Choroid plexus epithelial cell (primary cell): ENCODE measurements at regions not wholly inside any gene's neighbourhood (a gene's known extent, or its start where the extent isn't known, plus 50 kb on each side); places are given as distances from the start of the nearest gene placed in this dataset.

Experiments
- DNase-seq: peaks from one replicate; pipeline ENCODE4 v3.0.0-alpha.2; 2010; ENCODE audit warnings: low read depth
- H3K4me3 ChIP-seq: 2 replicates; pipeline ENCODE4 v1.5.1; 2011; ENCODE audit warnings: low read depth, mild to moderate bottlenecking, control low read depth, low read length, moderate library complexity
- CTCF ChIP-seq: conservative IDR thresholded peaks from 2 replicates; pipeline ENCODE4 v1.5.1; 2011; ENCODE audit warnings: low read depth, mild to moderate bottlenecking, control low read depth, inconsistent platforms, low read length, moderate library complexity

DNA sequence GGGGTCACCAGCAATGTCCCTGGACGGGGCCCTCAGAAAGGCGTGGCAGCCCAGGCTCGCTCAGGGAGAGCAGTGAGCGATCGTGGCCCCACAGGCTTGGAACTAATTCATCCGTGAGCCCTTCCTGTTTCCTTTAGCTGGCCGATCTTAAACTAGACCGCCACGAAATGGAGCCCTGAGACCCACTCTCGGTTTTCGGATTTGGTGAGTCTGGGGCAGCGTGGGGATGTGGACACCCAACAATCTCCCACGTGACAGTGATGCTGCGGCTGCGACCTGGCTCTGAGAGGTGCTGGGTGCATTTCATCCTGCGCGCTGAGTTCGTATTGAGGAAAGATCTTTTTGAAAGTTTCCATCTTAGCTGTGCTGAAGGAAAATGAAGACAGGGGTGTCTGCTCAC, 501.3 kb upstream of the B3GAT1 start:
- DNase-seq, result no peak
- no peak for TF ChIP-seq CTCF
- H3K4me3 ChIP-seq, result no peak overlapping the region

- no peak for TF ChIP-seq CTCF
- no peak overlapping the region for H3K4me3 ChIP-seq
- DNase-seq, result no peak
Measured at GRCh38 chr11:134911514-134912180, 499.6 kb upstream of the B3GAT1 start.

- no peak for TF ChIP-seq CTCF
- no peak overlapping the region for H3K4me3 ChIP-seq
- no peak for DNase-seq
Measured at GRCh38 chr11:134908583-134908982, 496.5 kb upstream of the B3GAT1 start.

DNA sequence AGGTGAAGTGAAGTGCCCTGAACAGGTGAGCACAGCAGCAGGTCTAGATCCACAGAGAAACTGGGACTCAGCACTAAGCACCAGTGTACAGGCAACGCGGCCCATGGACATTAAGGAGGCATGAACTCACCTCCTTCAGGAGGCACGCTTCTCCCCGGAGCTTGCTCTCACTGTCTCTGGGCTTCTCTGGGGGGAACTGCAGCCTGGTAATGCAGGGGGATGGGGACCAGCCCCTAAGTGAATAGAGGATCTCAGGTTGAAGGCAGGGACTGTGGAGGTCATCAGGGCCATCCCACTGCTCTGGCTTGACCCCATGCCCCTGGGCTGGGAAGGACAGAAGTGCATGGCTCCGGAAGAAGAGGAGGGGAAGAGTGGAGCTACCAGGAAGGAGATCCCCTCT, 495.6 kb upstream of the B3GAT1 start:
- no peak overlapping the region for H3K4me3 ChIP-seq
- no peak for DNase-seq
- TF ChIP-seq CTCF, result no peak

GRCh38 chr11:134906356-134906955, 494.4 kb upstream of the B3GAT1 start:
- TF ChIP-seq CTCF, result no peak
- no peak overlapping the region for H3K4me3 ChIP-seq
- no peak for DNase-seq

DNA sequence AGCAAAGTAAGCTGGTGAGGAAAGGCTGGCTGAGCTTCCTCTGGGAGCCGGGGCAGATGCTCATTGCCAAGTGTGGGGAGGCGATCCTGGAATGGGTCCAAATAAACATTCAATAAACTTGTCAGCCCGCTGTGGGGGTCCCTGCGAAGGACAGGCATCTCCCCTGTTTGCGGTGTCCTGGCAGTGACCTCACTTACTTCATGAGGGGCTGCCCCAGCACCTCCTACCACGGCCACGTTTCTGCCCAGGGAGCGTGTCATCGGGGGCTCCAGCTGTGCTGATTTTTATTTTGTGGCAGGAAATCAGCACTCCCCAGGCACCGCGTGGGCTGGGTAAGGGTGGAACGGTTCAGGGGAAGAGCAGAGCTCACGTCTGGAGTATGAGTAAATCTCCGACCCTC, 493.9 kb upstream of the B3GAT1 start:
- DNase-seq, result no peak
- no peak overlapping the region for H3K4me3 ChIP-seq
- no peak for TF ChIP-seq CTCF

- H3K4me3 ChIP-seq, result no peak overlapping the region
- TF ChIP-seq CTCF, result no peak
- DNase-seq, result no peak
Measured at GRCh38 chr11:134905517-134905916, 493.5 kb upstream of the B3GAT1 start.
